IMR-90 (cell line): ENCODE measurements at regions not wholly inside any gene's neighbourhood (a gene's known extent, or its start where the extent isn't known, plus 50 kb on each side); places are given as distances from the start of the nearest gene placed in this dataset.

Source experiments
- ATAC-seq: fragments of 200-7000 bp; cut with Tn5 transposase; 2 replicates; pipeline ENCODE4 v1.9.1; 2020; ENCODE audit warnings: low read depth, mild to moderate bottlenecking, moderate library complexity
- BruUV-seq: library from RNA; stranded (reverse); fragments of 400-500 nt; replicated peaks from 2 replicates; lab custom pipeline; 2021; lab: Mats Ljungman, UMichigan
- CTCF ChIA-PET: fragments of 300-600 bp; formaldehyde crosslinking; extraction: SDS; loops from one replicate; lab custom pipeline; 2021; ENCODE audit warnings: antibody characterized with exemption; lab: Yijun Ruan, JAX
- POLR2A ChIA-PET: fragments of 300-600 bp; sonication (Branson Sonifier 250); formaldehyde crosslinking; loops from one replicate; lab custom pipeline; 2022; ENCODE audit warnings: antibody characterized with exemption; ENCODE audit not compliant: unreplicated experiment; lab: Charles Lee
- DNase-seq: peaks from one replicate; pipeline ENCODE4 v3.0.0; 2013
- H2AFZ ChIP-seq: replicated peaks from 2 replicates; pipeline ENCODE3; 2013; ENCODE audit warnings: low read length, mild to moderate bottlenecking; ENCODE audit not compliant: poor library complexity
- H2AK5ac ChIP-seq: 2 replicates; pipeline ENCODE4 v1.6.1; 2013; ENCODE audit warnings: low read depth, low read length, inconsistent platforms
- H2AK9ac ChIP-seq: replicated peaks from 2 replicates; pipeline ENCODE3; 2013; ENCODE audit warnings: mild to moderate bottlenecking, low read depth, low read length, moderate library complexity; ENCODE audit not compliant: poor library complexity
- H2BK120ac ChIP-seq: 2 replicates; pipeline ENCODE4 v1.6.1; 2013; ENCODE audit warnings: low read depth, low read length, inconsistent platforms
- H2BK15ac ChIP-seq: 3 replicates; pipeline ENCODE4 v1.6.1; 2013; ENCODE audit warnings: low read depth, low read length, inconsistent platforms
- H2BK20ac ChIP-seq: 2 replicates; pipeline ENCODE4 v1.6.1; 2013; ENCODE audit warnings: low read depth, mild to moderate bottlenecking, inconsistent platforms, low read length, moderate library complexity
- H2BK5ac ChIP-seq: 2 replicates; pipeline ENCODE4 v1.6.1; 2013; ENCODE audit warnings: mild to moderate bottlenecking, low read depth, low read length, inconsistent platforms; ENCODE audit not compliant: poor library complexity, severe bottlenecking
- H3K14ac ChIP-seq: replicated peaks from 2 replicates; pipeline ENCODE4 v1.6.1; 2013; ENCODE audit warnings: low read depth, low read length, inconsistent platforms
- H3K18ac ChIP-seq: 2 replicates; pipeline ENCODE4 v1.6.1; 2013; ENCODE audit warnings: low read depth, low read length, control low read depth
- H3K23ac ChIP-seq: 2 replicates; pipeline ENCODE4 v1.6.1; 2013; ENCODE audit warnings: low read depth, low read length, inconsistent platforms
- H3K27ac ChIP-seq: 2 replicates; pipeline ENCODE4 v1.5.1; 2013; ENCODE audit warnings: mild to moderate bottlenecking, control low read depth, low read length; ENCODE audit not compliant: insufficient read depth
- H3K27me3 ChIP-seq: 2 replicates; pipeline ENCODE4 v1.6.1; 2013; ENCODE audit warnings: low read length; ENCODE audit not compliant: control insufficient read depth, insufficient read depth
- H3K36me3 ChIP-seq: 2 replicates; pipeline ENCODE4 v1.6.1; 2013; ENCODE audit warnings: low read length, mixed read lengths; ENCODE audit not compliant: control insufficient read depth, insufficient read depth
- H3K4ac ChIP-seq: 2 replicates; pipeline ENCODE4 v1.6.1; 2013; ENCODE audit warnings: low read depth, low read length, inconsistent platforms
- H3K4me1 ChIP-seq: 2 replicates; pipeline ENCODE4 v1.6.1; 2013; ENCODE audit warnings: low read length, mixed read lengths; ENCODE audit not compliant: control insufficient read depth, insufficient read depth
- H3K4me2 ChIP-seq: 2 replicates; pipeline ENCODE4 v1.6.1; 2013; ENCODE audit warnings: low read depth, mild to moderate bottlenecking, control low read depth, low read length, moderate library complexity
- H3K4me3 ChIP-seq: 2 replicates; pipeline ENCODE4 v1.5.1; 2013; ENCODE audit warnings: low read depth, mild to moderate bottlenecking, control low read depth, low read length, moderate library complexity; ENCODE audit not compliant: insufficient read depth
- H3K56ac ChIP-seq: 2 replicates; pipeline ENCODE4 v1.6.1; 2013; ENCODE audit warnings: low read length, inconsistent platforms; ENCODE audit not compliant: insufficient read depth; ENCODE audit errors: extremely low read depth
- H3K79me1 ChIP-seq, 2 experiments: 2 replicates each; pipeline ENCODE4 v1.6.1; 2013; ENCODE audit warnings: low read length in 2 of 2, inconsistent platforms in 1 of 2, low read depth in 1 of 2
- H3K9ac ChIP-seq: 2 replicates; pipeline ENCODE4 v1.6.1; 2013; ENCODE audit warnings: low read depth, low read length, control low read depth
- H3K9me1 ChIP-seq: 2 replicates; pipeline ENCODE4 v1.6.1; 2013; ENCODE audit warnings: low read length, inconsistent platforms; ENCODE audit not compliant: insufficient read depth
- H3K9me3 ChIP-seq: 2 replicates; pipeline ENCODE4 v1.6.1; 2013; ENCODE audit warnings: low read length; ENCODE audit not compliant: control insufficient read depth, insufficient read depth
- H4K20me1 ChIP-seq: 2 replicates; pipeline ENCODE4 v1.6.1; 2013; ENCODE audit warnings: low read length, inconsistent platforms; ENCODE audit not compliant: insufficient read depth
- H4K5ac ChIP-seq: 2 replicates; pipeline ENCODE4 v1.6.1; 2013; ENCODE audit warnings: mild to moderate bottlenecking, low read depth, low read length, control low read depth
- H4K8ac ChIP-seq, 2 experiments: 2 replicates each; pipeline ENCODE4 v1.6.1; 2013; ENCODE audit warnings: low read depth in 2 of 2, low read length in 2 of 2, control low read depth in 1 of 2, inconsistent platforms in 1 of 2
- H4K91ac ChIP-seq: 2 replicates; pipeline ENCODE4 v1.6.1; 2013; ENCODE audit warnings: low read depth, low read length, inconsistent platforms; ENCODE audit not compliant: insufficient read depth
- BHLHE40 ChIP-seq: fragments of 150-350 bp; IDR thresholded peaks from 2 replicates; pipeline ENCODE4 v1.6.1; 2016; ENCODE audit warnings: mild to moderate bottlenecking, low read depth, low read length
- CEBPB ChIP-seq: IDR thresholded peaks from 2 replicates; pipeline ENCODE4 v1.6.1; 2012; ENCODE audit warnings: low read depth, low read length, improper control_type of control experiment
- CHD1 ChIP-seq: IDR thresholded peaks from 2 replicates; pipeline ENCODE4 v1.6.1; 2012; ENCODE audit warnings: low read depth, low read length, improper control_type of control experiment
- FOS ChIP-seq: fragments of 150-350 bp; IDR thresholded peaks from 2 replicates; pipeline ENCODE4 v1.6.1; 2016; ENCODE audit warnings: low read depth, low read length
- MAFK ChIP-seq: IDR thresholded peaks from 2 replicates; pipeline ENCODE4 v1.6.1; 2012; ENCODE audit warnings: low read depth, low read length, improper control_type of control experiment
- MAZ ChIP-seq: IDR thresholded peaks from 2 replicates; pipeline ENCODE4 v1.6.1; 2012; ENCODE audit warnings: low read depth, mild to moderate bottlenecking, low read length, improper control_type of control experiment, moderate library complexity, borderline replicate concordance
- MXI1 ChIP-seq: IDR thresholded peaks from 2 replicates; pipeline ENCODE4 v1.6.1; 2012; ENCODE audit warnings: low read depth, mild to moderate bottlenecking, low read length, moderate library complexity, borderline replicate concordance
- NFE2L2 ChIP-seq: fragments of 150-350 bp; IDR thresholded peaks from 2 replicates; pipeline ENCODE4 v1.6.1; 2016; ENCODE audit warnings: low read depth, mild to moderate bottlenecking, low read length
- POLR2A ChIP-seq: IDR thresholded peaks from 2 replicates; pipeline ENCODE4 v1.6.1; 2012; ENCODE audit warnings: mild to moderate bottlenecking, low read depth, low read length
- RAD21 ChIP-seq: IDR thresholded peaks from 2 replicates; pipeline ENCODE4 v1.6.1; 2012; ENCODE audit warnings: low read length, improper control_type of control experiment
- RCOR1 ChIP-seq: IDR thresholded peaks from 2 replicates; pipeline ENCODE4 v1.6.1; 2012; ENCODE audit warnings: mild to moderate bottlenecking, low read length, improper control_type of control experiment; ENCODE audit not compliant: insufficient replicate concordance
- RFX5 ChIP-seq: IDR thresholded peaks from 2 replicates; pipeline ENCODE4 v1.8.0; 2012; ENCODE audit warnings: low read depth, mild to moderate bottlenecking, low read length, moderate library complexity
- SMC3 ChIP-seq: fragments of 150-350 bp; IDR thresholded peaks from 2 replicates; pipeline ENCODE4 v1.6.1; 2016; ENCODE audit warnings: low read depth, mild to moderate bottlenecking, antibody characterized with exemption, low read length, moderate library complexity
- WGBS, 2 experiments: methylation state at CpG; one replicate each; pipeline versions ENCODE4 v1.1.5 to v1.1.7; 2013; ENCODE audit warnings: missing lambda C conversion rate in 2 of 2; ENCODE audit not compliant: insufficient read length in 1 of 2; ENCODE audit errors: extremely low coverage in 2 of 2; 5-methylcytosine and 5-hydroxymethylcytosine counted together
- dilution Hi-C: fragments of 300-500 bp; cut with HindIII; formaldehyde crosslinking; loops from one replicate; pipeline ENCODE4 v1.14.3; 2018; ENCODE audit warnings: low sequenced_read_pairs; ENCODE audit not compliant: unreplicated experiment
- in situ Hi-C: fragments of 300-500 bp; cut with MboI; formaldehyde crosslinking; loops from 3 replicates; pipeline ENCODE4 v1.14.3; 2019; ENCODE audit warnings: low sequenced_read_pairs, inconsistent platforms, mixed read lengths
- intact Hi-C: fragments of 100-400 bp; cut with micrococcal nuclease; formaldehyde crosslinking; loops from 2 replicates; pipeline ENCODE4 v1.10.0; 2022
- TF ChIP-seq, protein P1 (sequence below): conservative IDR thresholded peaks from 2 replicates; pipeline ENCODE4 v1.5.1; 2012; ENCODE audit warnings: mild to moderate bottlenecking, low read depth, low read length, improper control_type of control experiment
- TF ChIP-seq, protein P2 (sequence below): fragments of 150-350 bp; IDR thresholded peaks from 2 replicates; pipeline ENCODE4 v1.6.1; 2017; ENCODE audit warnings: mild to moderate bottlenecking, antibody characterized with exemption, low read length, low read depth
- TF ChIP-seq, protein P3 (sequence below): fragments of 150-350 bp; IDR thresholded peaks from 2 replicates; pipeline ENCODE4 v1.6.1; 2016; ENCODE audit warnings: low read depth, mild to moderate bottlenecking, low read length, moderate library complexity, borderline replicate concordance

GRCh38 chr11:92881940-92882450 lies 87.5 kb upstream of the MTNR1B start:
- POLR2A ChIA-PET: no interaction called here
- intact Hi-C loops: loop anchor here (10.0 kb wide), 1 partner anchor 727 kb away; no protein-coding TSS in a partner anchor
- Histone ChIP-seq H3K4me2 (no peak overlapping the region), H3K9ac (no peak overlapping the region), H3K18ac (no peak overlapping the region), H3K56ac (no peak overlapping the region), H3K27ac (no peak overlapping the region), H4K91ac (no peak overlapping the region), H2AK5ac (no peak overlapping the region), H3K36me3 (no peaks in the 10 kb centered on the region), H2AFZ (no peak overlapping the region), H3K79me1 (no peaks in the 10 kb centered on the region), H2AK9ac (no peak overlapping the region), H2BK15ac (no peak overlapping the region), H2BK120ac (no peak overlapping the region), H3K4me3 (no peak overlapping the region), H3K9me1 (no peaks in the 10 kb centered on the region), H3K4me1 (no peaks in the 10 kb centered on the region), H3K27me3 (no peaks in the 10 kb centered on the region; the same call in 1 of the 2 replicates), H2BK20ac (no peak overlapping the region), H2BK5ac (no peak overlapping the region), H3K23ac (no peak overlapping the region), H3K9me3 (no peaks in the 10 kb centered on the region), H4K8ac (no peak overlapping the region), H3K14ac (no peak overlapping the region), H4K20me1 (no peaks in the 10 kb centered on the region), H4K5ac (no peak overlapping the region), H3K4ac (no peak overlapping the region)
- no peak for DNase-seq
- BruUV-seq: no TSS peak
- no CpG with 5 or more reads among the region's 4 CpGs for WGBS, 2 experiments
- CTCF ChIA-PET: no interaction called here
- dilution Hi-C loops: no loop called here
- TF ChIP-seq, protein P1, sequence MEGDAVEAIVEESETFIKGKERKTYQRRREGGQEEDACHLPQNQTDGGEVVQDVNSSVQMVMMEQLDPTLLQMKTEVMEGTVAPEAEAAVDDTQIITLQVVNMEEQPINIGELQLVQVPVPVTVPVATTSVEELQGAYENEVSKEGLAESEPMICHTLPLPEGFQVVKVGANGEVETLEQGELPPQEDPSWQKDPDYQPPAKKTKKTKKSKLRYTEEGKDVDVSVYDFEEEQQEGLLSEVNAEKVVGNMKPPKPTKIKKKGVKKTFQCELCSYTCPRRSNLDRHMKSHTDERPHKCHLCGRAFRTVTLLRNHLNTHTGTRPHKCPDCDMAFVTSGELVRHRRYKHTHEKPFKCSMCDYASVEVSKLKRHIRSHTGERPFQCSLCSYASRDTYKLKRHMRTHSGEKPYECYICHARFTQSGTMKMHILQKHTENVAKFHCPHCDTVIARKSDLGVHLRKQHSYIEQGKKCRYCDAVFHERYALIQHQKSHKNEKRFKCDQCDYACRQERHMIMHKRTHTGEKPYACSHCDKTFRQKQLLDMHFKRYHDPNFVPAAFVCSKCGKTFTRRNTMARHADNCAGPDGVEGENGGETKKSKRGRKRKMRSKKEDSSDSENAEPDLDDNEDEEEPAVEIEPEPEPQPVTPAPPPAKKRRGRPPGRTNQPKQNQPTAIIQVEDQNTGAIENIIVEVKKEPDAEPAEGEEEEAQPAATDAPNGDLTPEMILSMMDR: no peak
- TF ChIP-seq BHLHE40: no peak
- TF ChIP-seq MAZ: no peak
- no peak for TF ChIP-seq CEBPB
- no peak for TF ChIP-seq RFX5
- no peak for TF ChIP-seq CHD1
- no peak for TF ChIP-seq SMC3
- no peak for TF ChIP-seq MXI1
- TF ChIP-seq POLR2A: no peak
- TF ChIP-seq, protein P2, sequence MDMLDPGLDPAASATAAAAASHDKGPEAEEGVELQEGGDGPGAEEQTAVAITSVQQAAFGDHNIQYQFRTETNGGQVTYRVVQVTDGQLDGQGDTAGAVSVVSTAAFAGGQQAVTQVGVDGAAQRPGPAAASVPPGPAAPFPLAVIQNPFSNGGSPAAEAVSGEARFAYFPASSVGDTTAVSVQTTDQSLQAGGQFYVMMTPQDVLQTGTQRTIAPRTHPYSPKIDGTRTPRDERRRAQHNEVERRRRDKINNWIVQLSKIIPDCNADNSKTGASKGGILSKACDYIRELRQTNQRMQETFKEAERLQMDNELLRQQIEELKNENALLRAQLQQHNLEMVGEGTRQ: no peak
- no peak for TF ChIP-seq RAD21
- TF ChIP-seq, protein P3, sequence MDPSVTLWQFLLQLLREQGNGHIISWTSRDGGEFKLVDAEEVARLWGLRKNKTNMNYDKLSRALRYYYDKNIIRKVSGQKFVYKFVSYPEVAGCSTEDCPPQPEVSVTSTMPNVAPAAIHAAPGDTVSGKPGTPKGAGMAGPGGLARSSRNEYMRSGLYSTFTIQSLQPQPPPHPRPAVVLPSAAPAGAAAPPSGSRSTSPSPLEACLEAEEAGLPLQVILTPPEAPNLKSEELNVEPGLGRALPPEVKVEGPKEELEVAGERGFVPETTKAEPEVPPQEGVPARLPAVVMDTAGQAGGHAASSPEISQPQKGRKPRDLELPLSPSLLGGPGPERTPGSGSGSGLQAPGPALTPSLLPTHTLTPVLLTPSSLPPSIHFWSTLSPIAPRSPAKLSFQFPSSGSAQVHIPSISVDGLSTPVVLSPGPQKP: no peak
- no peak for TF ChIP-seq FOS
- no peak for TF ChIP-seq NFE2L2
- no peak for TF ChIP-seq MAFK
- no peak for TF ChIP-seq RCOR1
- in situ Hi-C loops: loop anchor here (10.0 kb wide), 1 partner anchor 667 kb away; no protein-coding TSS in a partner anchor
- ATAC-seq: no peak
